ENCODE measurements at regions not wholly inside any gene's neighbourhood (a gene's known extent, or its start where the extent isn't known, plus 50 kb on each side); places are given as distances from the start of the nearest gene placed in this dataset.

- no peaks in the 10 kb centered on the region for H3K79me2 ChIP-seq (ENCODE audit: low read depth)
- H3K9me3 ChIP-seq (ENCODE audit: insufficient read depth, low read depth), result no peaks in the 10 kb centered on the region
- intact Hi-C loops (cut with micrococcal nuclease; ENCODE audit: unreplicated experiment), result no loop called here
- no peak overlapping the region for H3K4me2 ChIP-seq
- no peaks in the 10 kb centered on the region for H3K36me3 ChIP-seq (ENCODE audit: low read depth)
- no peak overlapping the region for H3K27ac ChIP-seq
- BruUV-seq (replicated peaks), result no TSS peak
- H2AFZ ChIP-seq, result no peak overlapping the region
- no peak overlapping the region for H3K4me3 ChIP-seq
- no peaks in the 10 kb centered on the region for H3K4me1 ChIP-seq (replicated peaks; ENCODE audit: insufficient read depth)
- H3K9me2 ChIP-seq (ENCODE audit: insufficient read depth), result no peaks in the 10 kb centered on the region
- DNase-seq, result no peak
- ChIA-PET CTCF (no interaction called here), POLR2A (ENCODE audit: unreplicated experiment) (no interaction called here)
- TF ChIP-seq EZH2 (IDR thresholded peaks at IDR 0.05; ENCODE audit: low read depth) (no peak), CTCF (conservative IDR thresholded peaks at IDR 0.05) (no peak)
- no peaks in the 10 kb centered on the region for H4K20me1 ChIP-seq (ENCODE audit: insufficient read depth)
- H3K27me3 ChIP-seq (ENCODE audit: insufficient read depth, low read depth), result no peaks in the 10 kb centered on the region
- H3F3A ChIP-seq (ENCODE audit: insufficient read depth, low read depth), result no peaks in the 10 kb centered on the region
Measured at GRCh38 chr5:158022393-158022792, 163.4 kb upstream of the CLINT1 start.

GRCh38 chr5:158020555-158021418 lies 161.8 kb upstream of the CLINT1 start:
- Histone ChIP-seq H4K20me1 (ENCODE audit: insufficient read depth) (no peaks in the 10 kb centered on the region), H3K9me2 (ENCODE audit: insufficient read depth) (no peaks in the 10 kb centered on the region), H2AFZ (no peak overlapping the region), H3K4me2 (no peak overlapping the region), H3K79me2 (ENCODE audit: low read depth) (no peaks in the 10 kb centered on the region), H3K27ac (no peak overlapping the region), H3K9me3 (ENCODE audit: insufficient read depth, low read depth) (no peaks in the 10 kb centered on the region), H3K4me1 (replicated peaks; ENCODE audit: insufficient read depth) (no peaks in the 10 kb centered on the region), H3K27me3 (ENCODE audit: insufficient read depth, low read depth) (no peaks in the 10 kb centered on the region), H3K36me3 (ENCODE audit: low read depth) (no peaks in the 10 kb centered on the region), H3K4me3 (no peak overlapping the region), H3F3A (ENCODE audit: insufficient read depth, low read depth) (no peaks in the 10 kb centered on the region)
- ChIA-PET POLR2A (ENCODE audit: unreplicated experiment) (no interaction called here), CTCF (no interaction called here)
- intact Hi-C loops (cut with micrococcal nuclease; ENCODE audit: unreplicated experiment), result no loop called here
- DNase-seq, result no peak
- TF ChIP-seq EZH2 (IDR thresholded peaks at IDR 0.05; ENCODE audit: low read depth), result no peak
- no peak for TF ChIP-seq CTCF (conservative IDR thresholded peaks at IDR 0.05)
- BruUV-seq (replicated peaks), result no TSS peak

GRCh38 chr5:158017469-158017868 lies 158.5 kb upstream of the CLINT1 start:
- H4K20me1 ChIP-seq (ENCODE audit: insufficient read depth), result no peaks in the 10 kb centered on the region
- ChIA-PET POLR2A (ENCODE audit: unreplicated experiment) (no interaction called here), CTCF (no interaction called here)
- TF ChIP-seq EZH2 (IDR thresholded peaks at IDR 0.05; ENCODE audit: low read depth) (no peak), CTCF (conservative IDR thresholded peaks at IDR 0.05) (no peak)
- no peak overlapping the region for H3K4me2 ChIP-seq
- H3K27me3 ChIP-seq (ENCODE audit: insufficient read depth, low read depth), result no peaks in the 10 kb centered on the region
- DNase-seq, result no peak
- H3K36me3 ChIP-seq (ENCODE audit: low read depth), result no peaks in the 10 kb centered on the region
- no TSS peak for BruUV-seq (replicated peaks)
- no peak overlapping the region for H3K27ac ChIP-seq
- H3K4me3 ChIP-seq, result no peak overlapping the region
- H3K79me2 ChIP-seq (ENCODE audit: low read depth), result no peaks in the 10 kb centered on the region
- H3K9me2 ChIP-seq (ENCODE audit: insufficient read depth), result no peaks in the 10 kb centered on the region
- intact Hi-C loops (cut with micrococcal nuclease; ENCODE audit: unreplicated experiment), result no loop called here
- no peaks in the 10 kb centered on the region for H3K9me3 ChIP-seq (ENCODE audit: insufficient read depth, low read depth)
- no peaks in the 10 kb centered on the region for H3F3A ChIP-seq (ENCODE audit: insufficient read depth, low read depth)
- H3K4me1 ChIP-seq (replicated peaks; ENCODE audit: insufficient read depth), result no peaks in the 10 kb centered on the region
- no peak overlapping the region; the same call in 1 of the 2 replicates for H2AFZ ChIP-seq
